H9 (cell line): ENCODE measurements at regions not wholly inside any gene's neighbourhood (a gene's known extent, or its start where the extent isn't known, plus 50 kb on each side); places are given as distances from the start of the nearest gene placed in this dataset.

ENCODE experiments used
- DNase-seq: peaks from one replicate; pipeline ENCODE4 v3.0.0-alpha.2; 2017
- H2AFZ ChIP-seq: one replicate; pipeline ENCODE4 v1.6.1; 2013; ENCODE audit warnings: mild to moderate bottlenecking, low read length, control low read depth, moderate library complexity
- H2AK5ac ChIP-seq: 2 replicates; pipeline ENCODE4 v1.6.1; 2013; ENCODE audit warnings: low read length, control low read depth, mixed read lengths; ENCODE audit not compliant: insufficient read length
- H2BK120ac ChIP-seq: one replicate; pipeline ENCODE4 v1.6.1; 2013; ENCODE audit warnings: low read depth, mild to moderate bottlenecking, low read length, control low read depth, inconsistent platforms; ENCODE audit not compliant: poor library complexity, severe bottlenecking
- H2BK12ac ChIP-seq: 2 replicates; pipeline ENCODE4 v1.6.1; 2013; ENCODE audit warnings: low read length, control low read depth, mixed read lengths, low read depth; ENCODE audit not compliant: insufficient read length
- H2BK15ac ChIP-seq: 2 replicates; pipeline ENCODE4 v1.6.1; 2013; ENCODE audit warnings: low read depth, low read length, control low read depth
- H2BK20ac ChIP-seq: one replicate; pipeline ENCODE4 v1.6.1; 2013; ENCODE audit warnings: low read depth, mild to moderate bottlenecking, low read length, control low read depth, inconsistent platforms; ENCODE audit not compliant: poor library complexity, severe bottlenecking
- H2BK5ac ChIP-seq: 2 replicates; pipeline ENCODE4 v1.6.1; 2013; ENCODE audit warnings: low read length, control low read depth, mixed read lengths; ENCODE audit not compliant: insufficient read length
- H3K14ac ChIP-seq: 2 replicates; pipeline ENCODE4 v1.6.1; 2013; ENCODE audit warnings: low read length, control low read depth; ENCODE audit not compliant: insufficient read depth
- H3K18ac ChIP-seq: 2 replicates; pipeline ENCODE4 v1.6.1; 2013; ENCODE audit warnings: low read depth, mild to moderate bottlenecking, mixed read lengths, low read length, control low read depth; ENCODE audit not compliant: insufficient read length
- H3K23ac ChIP-seq: 2 replicates; pipeline ENCODE4 v1.6.1; 2013; ENCODE audit warnings: low read length, control low read depth, mixed read lengths, low read depth; ENCODE audit not compliant: insufficient read length
- H3K23me2 ChIP-seq: 2 replicates; pipeline ENCODE4 v1.6.1; 2013; ENCODE audit warnings: low read depth, mild to moderate bottlenecking, mixed read lengths, low read length, control low read depth; ENCODE audit not compliant: insufficient read length, poor library complexity, severe bottlenecking
- H3K27ac ChIP-seq: 2 replicates; pipeline ENCODE4 v1.5.1; 2013; ENCODE audit warnings: low read length, control low read depth, mixed read lengths, low read depth; ENCODE audit not compliant: insufficient read length
- H3K27me3 ChIP-seq: 2 replicates; pipeline ENCODE4 v1.6.1; 2013; ENCODE audit warnings: low read length, control low read depth, inconsistent platforms; ENCODE audit not compliant: insufficient read depth
- H3K4ac ChIP-seq: 2 replicates; pipeline ENCODE4 v1.6.1; 2013; ENCODE audit warnings: low read depth, mild to moderate bottlenecking, control low read depth, inconsistent platforms, low read length, moderate library complexity
- H3K4me1 ChIP-seq: 2 replicates; pipeline ENCODE4 v1.6.1; 2013; ENCODE audit warnings: low read length, control low read depth, inconsistent platforms; ENCODE audit not compliant: insufficient read depth
- H3K4me2 ChIP-seq: 2 replicates; pipeline ENCODE4 v1.6.1; 2013; ENCODE audit warnings: low read length, control low read depth, mixed read lengths; ENCODE audit not compliant: insufficient read length, insufficient read depth
- H3K56ac ChIP-seq: 2 replicates; pipeline ENCODE4 v1.6.1; 2013; ENCODE audit warnings: low read depth, mild to moderate bottlenecking, mixed read lengths, low read length, control low read depth; ENCODE audit not compliant: insufficient read length
- H3K79me1 ChIP-seq: 2 replicates; pipeline ENCODE4 v1.6.1; 2013; ENCODE audit warnings: low read depth, mild to moderate bottlenecking, moderate library complexity, low read length, control low read depth, inconsistent platforms; ENCODE audit not compliant: insufficient read depth, poor library complexity, severe bottlenecking
- H3K79me2 ChIP-seq: 2 replicates; pipeline ENCODE4 v1.6.1; 2013; ENCODE audit warnings: low read length, control low read depth, inconsistent platforms; ENCODE audit not compliant: insufficient read depth
- H3K9ac ChIP-seq: 2 replicates; pipeline ENCODE4 v1.6.1; 2013; ENCODE audit warnings: low read length, control low read depth, mixed read lengths; ENCODE audit not compliant: insufficient read length; ENCODE audit errors: extremely low read depth
- H3K9me3 ChIP-seq: one replicate; pipeline ENCODE4 v1.6.1; 2013; ENCODE audit warnings: low read depth, low read length, inconsistent platforms; ENCODE audit not compliant: control insufficient read depth
- H3T11ph ChIP-seq: one replicate; pipeline ENCODE4 v1.6.1; 2013; ENCODE audit warnings: mild to moderate bottlenecking, low read length, control low read depth, inconsistent platforms
- H4K20me1 ChIP-seq: one replicate; pipeline ENCODE4 v1.6.1; 2013; ENCODE audit not compliant: control insufficient read depth, insufficient read length, insufficient read depth
- H4K5ac ChIP-seq: 2 replicates; pipeline ENCODE4 v1.6.1; 2013; ENCODE audit warnings: low read depth, mild to moderate bottlenecking, mixed read lengths, low read length, control low read depth; ENCODE audit not compliant: insufficient read length
- H4K8ac ChIP-seq: replicated peaks from 2 replicates; pipeline ENCODE4 v1.6.1; 2013; ENCODE audit warnings: low read length, control low read depth, mixed read lengths, low read depth; ENCODE audit not compliant: insufficient read length
- H4K91ac ChIP-seq: 2 replicates; pipeline ENCODE4 v1.6.1; 2013; ENCODE audit warnings: low read depth, mild to moderate bottlenecking, moderate library complexity, mixed read lengths, low read length, control low read depth; ENCODE audit not compliant: insufficient read length
- H3K27ac Mint-ChIP-seq, 3 experiments: 2 replicates in 2 of 3; 3 replicates in 1 of 3; pipeline ENCODE4 v1.8.0; 2020 to 2021; ENCODE audit warnings: mixed read lengths in 3 of 3, mild to moderate bottlenecking in 1 of 3, moderate library complexity in 1 of 3
- H3K27me3 Mint-ChIP-seq: 2 replicates; pipeline ENCODE4 v1.8.0; 2021; ENCODE audit warnings: low read depth, mild to moderate bottlenecking, moderate library complexity, mixed read lengths
- H3K36me3 Mint-ChIP-seq, 3 experiments: 2 replicates in 2 of 3; 3 replicates in 1 of 3; pipeline ENCODE4 v1.8.0; 2020 to 2021; ENCODE audit warnings: low read depth in 3 of 3, mixed read lengths in 3 of 3; ENCODE audit not compliant: insufficient read depth in 1 of 3
- H3K4me1 Mint-ChIP-seq, 2 experiments: 2 replicates each; pipeline ENCODE4 v1.8.0; 2020; ENCODE audit warnings: mixed read lengths in 2 of 2
- H3K4me3 Mint-ChIP-seq, 2 experiments: 2 replicates in 1 of 2; 3 replicates in 1 of 2; pipeline ENCODE4 v1.8.0; 2020 to 2021; ENCODE audit warnings: mild to moderate bottlenecking in 2 of 2, mixed read lengths in 2 of 2, moderate library complexity in 1 of 2
- H3K9me3 Mint-ChIP-seq, 2 experiments: 2 replicates in 1 of 2; 3 replicates in 1 of 2; pipeline ENCODE4 v1.8.0; 2020; ENCODE audit warnings: mild to moderate bottlenecking in 2 of 2, mixed read lengths in 2 of 2, moderate library complexity in 1 of 2
- CTCF ChIP-seq: fragments of 200-600 bp; sonication (generic); conservative IDR thresholded peaks from 3 replicates; pipeline ENCODE4 v1.8.0; 2021; ENCODE audit warnings: antibody characterized with exemption, mild to moderate bottlenecking
- whole genome bisulfite sequencing: extraction: QIAGEN DNeasy Blood & Tissue Kit; methylation state at CpG from one replicate; pipeline ENCODE4 v1.1.7; 2013; ENCODE audit warnings: missing lambda C conversion rate, low lambda C conversion rate, mixed read lengths; ENCODE audit not compliant: insufficient read length; ENCODE audit errors: extremely low coverage; 5-methylcytosine and 5-hydroxymethylcytosine counted together

- no peak for TF ChIP-seq CTCF
- Histone ChIP-seq H2AFZ (no peak overlapping the region), H4K91ac (no peak overlapping the region), H3K9me3 (peaks cover 11% of the 10 kb centered on the region), H2BK20ac (no peak overlapping the region), H4K8ac (no peak overlapping the region), H2BK12ac (no peak overlapping the region), H2BK5ac (no peak overlapping the region), H3T11ph (no peak overlapping the region), H4K20me1 (no peaks in the 10 kb centered on the region), H2AK5ac (no peak overlapping the region), H3K56ac (no peak overlapping the region), H3K18ac (no peak overlapping the region), H3K27ac (no peak overlapping the region), H3K9ac (no peak overlapping the region), H3K4ac (no peak overlapping the region), H2BK15ac (no peak overlapping the region), H3K4me1 (no peaks in the 10 kb centered on the region), H3K27me3 (peaks cover 2% of the 10 kb centered on the region; the same call in 1 of the 2 replicates), H3K4me2 (no peak overlapping the region), H3K79me1 (no peaks in the 10 kb centered on the region), H4K5ac (no peak overlapping the region), H3K23me2 (no peaks in the 10 kb centered on the region), H3K79me2 (no peaks in the 10 kb centered on the region), H3K23ac (no peak overlapping the region), H3K14ac (no peak overlapping the region), H2BK120ac (no peak overlapping the region)
- peaks cover 41% of the 10 kb centered on the region for H3K27me3 Mint-ChIP-seq
- no peak overlapping the region; a peak in 1 of 7 replicates for H3K27ac Mint-ChIP-seq
- no CpG with 5 or more reads among the region's 6 CpGs for WGBS
- no peak for DNase-seq
- peaks cover 7 to 23% of the 10 kb centered on the region in 2 experiments for H3K9me3 Mint-ChIP-seq
- H3K36me3 Mint-ChIP-seq = peaks cover 3 to 19% (median 4%) of the 10 kb centered on the region in 3 experiments; a peak in 6 of 7 replicates
- H3K4me1 Mint-ChIP-seq = peaks cover 3% of the 10 kb centered on the region in 2 experiments
- no peak overlapping the region for H3K4me3 Mint-ChIP-seq
Observed at GRCh38 chr4:111814961-111815360, 330.3 kb upstream of the FAM241A start.
